Liver (tissue), 3 donors: ENCODE measurements at regions not wholly inside any gene's neighbourhood (a gene's known extent, or its start where the extent isn't known, plus 50 kb on each side); places are given as distances from the start of the nearest gene placed in this dataset.

Experiments used
- GABPA ChIP-seq, 2 donors: IDR thresholded peaks in 1 of 2; conservative IDR thresholded peaks in 1 of 2; 2 replicates each; pipeline ENCODE4 v1.6.1; 2016; ENCODE audit warnings: antibody characterized with exemption in 2 of 2, mild to moderate bottlenecking in 1 of 2, moderate library complexity in 1 of 2
- NR2F2 ChIP-seq: IDR thresholded peaks from 2 replicates; pipeline ENCODE4 v1.6.1; 2016; ENCODE audit warnings: antibody characterized with exemption
- RAD21 ChIP-seq, 2 donors: IDR thresholded peaks; 2 replicates each; pipeline ENCODE4 v1.6.1; 2016; ENCODE audit warnings: antibody characterized with exemption in 2 of 2, mild to moderate bottlenecking in 2 of 2
- RXRA ChIP-seq, 2 donors: IDR thresholded peaks; 2 replicates each; pipeline ENCODE4 v1.6.1; 2017 to 2018; ENCODE audit warnings: antibody characterized with exemption in 2 of 2, mild to moderate bottlenecking in 1 of 2
- SP1 ChIP-seq: IDR thresholded peaks from 2 replicates; pipeline ENCODE4 v1.6.1; 2018; ENCODE audit warnings: antibody characterized with exemption, mild to moderate bottlenecking
- TAF1 ChIP-seq: conservative IDR thresholded peaks from 2 replicates; pipeline ENCODE4 v1.6.1; 2016; ENCODE audit warnings: antibody characterized with exemption, mild to moderate bottlenecking
- YY1 ChIP-seq: IDR thresholded peaks from 2 replicates; pipeline ENCODE4 v1.6.1; 2016; ENCODE audit warnings: antibody characterized with exemption, mild to moderate bottlenecking
- TF ChIP-seq, protein P1 (sequence below): fragments of 150-350 bp; IDR thresholded peaks from 2 replicates; pipeline ENCODE4 v1.5.1; 2017; ENCODE audit warnings: improper control_type of control experiment, low read depth, low read length; ENCODE audit not compliant: missing input control
- TF ChIP-seq, protein P2 (sequence below): IDR thresholded peaks from 2 replicates; pipeline ENCODE4 v1.6.1; 2016; ENCODE audit warnings: antibody characterized with exemption
- TF ChIP-seq, protein P3 (sequence below): IDR thresholded peaks from 2 replicates; pipeline ENCODE4 v1.6.1; 2016; ENCODE audit warnings: antibody characterized with exemption, mild to moderate bottlenecking
- TF ChIP-seq, protein P4 (sequence below): IDR thresholded peaks from 2 replicates; pipeline ENCODE4 v1.6.1; 2016; ENCODE audit warnings: antibody characterized with exemption
- donor health status: healthy.
- donor health status: healthy.

DNA sequence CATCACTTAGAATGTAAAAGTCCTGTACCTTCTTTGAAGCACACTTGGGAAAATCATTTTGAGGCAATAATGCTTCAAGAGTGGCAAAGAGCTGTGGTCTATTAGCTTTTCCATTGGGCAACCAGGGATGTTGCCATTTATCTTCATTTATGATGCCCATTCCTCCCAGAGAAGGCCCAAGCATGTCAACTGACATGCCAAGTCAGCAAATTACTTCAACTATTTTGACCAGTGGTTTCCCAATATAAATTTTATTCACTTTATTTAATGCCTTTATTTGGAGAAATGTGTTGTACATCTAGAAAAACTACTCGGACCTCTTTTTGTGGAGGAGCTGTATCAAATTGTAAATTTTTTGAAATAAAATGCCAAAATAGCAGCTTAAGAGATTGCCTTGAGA lies 164.1 kb upstream of the PCSK2 start:
- TF ChIP-seq, protein P1, sequence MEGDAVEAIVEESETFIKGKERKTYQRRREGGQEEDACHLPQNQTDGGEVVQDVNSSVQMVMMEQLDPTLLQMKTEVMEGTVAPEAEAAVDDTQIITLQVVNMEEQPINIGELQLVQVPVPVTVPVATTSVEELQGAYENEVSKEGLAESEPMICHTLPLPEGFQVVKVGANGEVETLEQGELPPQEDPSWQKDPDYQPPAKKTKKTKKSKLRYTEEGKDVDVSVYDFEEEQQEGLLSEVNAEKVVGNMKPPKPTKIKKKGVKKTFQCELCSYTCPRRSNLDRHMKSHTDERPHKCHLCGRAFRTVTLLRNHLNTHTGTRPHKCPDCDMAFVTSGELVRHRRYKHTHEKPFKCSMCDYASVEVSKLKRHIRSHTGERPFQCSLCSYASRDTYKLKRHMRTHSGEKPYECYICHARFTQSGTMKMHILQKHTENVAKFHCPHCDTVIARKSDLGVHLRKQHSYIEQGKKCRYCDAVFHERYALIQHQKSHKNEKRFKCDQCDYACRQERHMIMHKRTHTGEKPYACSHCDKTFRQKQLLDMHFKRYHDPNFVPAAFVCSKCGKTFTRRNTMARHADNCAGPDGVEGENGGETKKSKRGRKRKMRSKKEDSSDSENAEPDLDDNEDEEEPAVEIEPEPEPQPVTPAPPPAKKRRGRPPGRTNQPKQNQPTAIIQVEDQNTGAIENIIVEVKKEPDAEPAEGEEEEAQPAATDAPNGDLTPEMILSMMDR, result no peak
- no peak for TF ChIP-seq SP1
- TF ChIP-seq TAF1, result no peak
- TF ChIP-seq RXRA (IDR thresholded peaks at IDR 0.05), result no peak
- TF ChIP-seq, protein P2, sequence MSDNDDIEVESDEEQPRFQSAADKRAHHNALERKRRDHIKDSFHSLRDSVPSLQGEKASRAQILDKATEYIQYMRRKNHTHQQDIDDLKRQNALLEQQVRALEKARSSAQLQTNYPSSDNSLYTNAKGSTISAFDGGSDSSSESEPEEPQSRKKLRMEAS, result no peak
- TF ChIP-seq NR2F2, result no peak
- TF ChIP-seq RAD21 (IDR thresholded peaks at IDR 0.05), result no peak
- TF ChIP-seq YY1, result no peak
- TF ChIP-seq GABPA (IDR thresholded peaks at IDR 0.05 in 1 of 2, conservative IDR thresholded peaks at IDR 0.05 in 1 of 2), result no peak
- TF ChIP-seq, protein P3, sequence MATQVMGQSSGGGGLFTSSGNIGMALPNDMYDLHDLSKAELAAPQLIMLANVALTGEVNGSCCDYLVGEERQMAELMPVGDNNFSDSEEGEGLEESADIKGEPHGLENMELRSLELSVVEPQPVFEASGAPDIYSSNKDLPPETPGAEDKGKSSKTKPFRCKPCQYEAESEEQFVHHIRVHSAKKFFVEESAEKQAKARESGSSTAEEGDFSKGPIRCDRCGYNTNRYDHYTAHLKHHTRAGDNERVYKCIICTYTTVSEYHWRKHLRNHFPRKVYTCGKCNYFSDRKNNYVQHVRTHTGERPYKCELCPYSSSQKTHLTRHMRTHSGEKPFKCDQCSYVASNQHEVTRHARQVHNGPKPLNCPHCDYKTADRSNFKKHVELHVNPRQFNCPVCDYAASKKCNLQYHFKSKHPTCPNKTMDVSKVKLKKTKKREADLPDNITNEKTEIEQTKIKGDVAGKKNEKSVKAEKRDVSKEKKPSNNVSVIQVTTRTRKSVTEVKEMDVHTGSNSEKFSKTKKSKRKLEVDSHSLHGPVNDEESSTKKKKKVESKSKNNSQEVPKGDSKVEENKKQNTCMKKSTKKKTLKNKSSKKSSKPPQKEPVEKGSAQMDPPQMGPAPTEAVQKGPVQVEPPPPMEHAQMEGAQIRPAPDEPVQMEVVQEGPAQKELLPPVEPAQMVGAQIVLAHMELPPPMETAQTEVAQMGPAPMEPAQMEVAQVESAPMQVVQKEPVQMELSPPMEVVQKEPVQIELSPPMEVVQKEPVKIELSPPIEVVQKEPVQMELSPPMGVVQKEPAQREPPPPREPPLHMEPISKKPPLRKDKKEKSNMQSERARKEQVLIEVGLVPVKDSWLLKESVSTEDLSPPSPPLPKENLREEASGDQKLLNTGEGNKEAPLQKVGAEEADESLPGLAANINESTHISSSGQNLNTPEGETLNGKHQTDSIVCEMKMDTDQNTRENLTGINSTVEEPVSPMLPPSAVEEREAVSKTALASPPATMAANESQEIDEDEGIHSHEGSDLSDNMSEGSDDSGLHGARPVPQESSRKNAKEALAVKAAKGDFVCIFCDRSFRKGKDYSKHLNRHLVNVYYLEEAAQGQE, result no peak
- TF ChIP-seq, protein P4, sequence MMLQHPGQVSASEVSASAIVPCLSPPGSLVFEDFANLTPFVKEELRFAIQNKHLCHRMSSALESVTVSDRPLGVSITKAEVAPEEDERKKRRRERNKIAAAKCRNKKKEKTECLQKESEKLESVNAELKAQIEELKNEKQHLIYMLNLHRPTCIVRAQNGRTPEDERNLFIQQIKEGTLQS, result no peak
